GM23248 (cell line): ENCODE measurements at regions not wholly inside any gene's neighbourhood (a gene's known extent, or its start where the extent isn't known, plus 50 kb on each side); places are given as distances from the start of the nearest gene placed in this dataset.

Experiments used
- EZH2 ChIP-seq: fragments of 200-600 bp; sonication (generic); IDR thresholded peaks from 2 replicates; pipeline ENCODE4 v1.6.1; 2018; ENCODE audit warnings: antibody characterized with exemption, mild to moderate bottlenecking; ENCODE audit not compliant: insufficient read depth, poor library complexity, severe bottlenecking
- EZH2phosphoT487 ChIP-seq: fragments of 200-600 bp; sonication (generic); IDR thresholded peaks from 2 replicates; pipeline ENCODE4 v1.6.1; 2018; ENCODE audit warnings: antibody characterized with exemption, moderate library complexity, mild to moderate bottlenecking, low read depth; ENCODE audit not compliant: insufficient read depth

DNA sequence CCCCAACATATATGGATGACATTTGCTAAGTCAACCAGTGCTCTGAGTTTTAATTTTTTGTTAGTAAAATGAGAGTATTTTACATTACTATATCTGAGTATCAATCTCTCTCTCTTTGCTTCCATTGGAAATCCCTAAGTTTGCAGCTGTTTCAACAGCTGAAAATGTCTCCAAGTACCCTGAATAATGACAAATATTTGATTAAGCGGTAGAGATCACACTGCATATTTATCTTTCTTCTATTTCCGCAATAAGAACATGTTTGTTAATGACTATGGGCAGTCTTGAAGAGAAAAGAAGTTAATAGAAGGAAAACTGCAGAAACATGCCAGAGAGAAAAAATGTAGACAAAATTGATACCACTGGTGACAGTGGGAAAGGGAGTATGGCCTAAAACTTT, 1117.5 kb downstream of the NCAM2 start:
- TF ChIP-seq EZH2 (no peak), EZH2phosphoT487 (no peak)
